ENCODE measurements at regions not wholly inside any gene's neighbourhood (a gene's known extent, or its start where the extent isn't known, plus 50 kb on each side); places are given as distances from the start of the nearest gene placed in this dataset.
"Not testable (repeated sequence)": the region's sequence is repeated elsewhere in the genome, so short reads cannot be mapped to it uniquely, and the experiment has no call there.

DNA sequence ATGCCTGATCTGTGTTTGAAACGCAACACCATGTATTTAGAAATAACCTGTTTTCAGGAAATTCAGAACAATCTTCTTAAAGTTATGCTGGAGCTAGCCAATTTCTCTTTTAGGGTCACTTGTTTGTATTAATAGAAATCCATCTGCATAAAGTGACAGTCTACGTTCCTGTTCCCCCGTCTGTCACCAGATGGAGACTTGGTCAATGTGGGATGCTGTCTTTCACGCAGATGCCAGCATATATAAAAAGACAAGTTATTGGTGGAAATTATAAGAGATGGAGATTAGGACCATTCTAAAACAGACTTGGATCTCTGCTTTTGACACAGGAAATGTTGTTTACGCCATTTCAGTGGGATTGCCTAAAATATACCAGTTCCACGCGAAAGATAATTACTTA is 162.5 kb upstream of the STMND1 start:
- DNase-seq (ENCODE audit: low read depth) = no peak
- TF ChIP-seq, protein P1, sequence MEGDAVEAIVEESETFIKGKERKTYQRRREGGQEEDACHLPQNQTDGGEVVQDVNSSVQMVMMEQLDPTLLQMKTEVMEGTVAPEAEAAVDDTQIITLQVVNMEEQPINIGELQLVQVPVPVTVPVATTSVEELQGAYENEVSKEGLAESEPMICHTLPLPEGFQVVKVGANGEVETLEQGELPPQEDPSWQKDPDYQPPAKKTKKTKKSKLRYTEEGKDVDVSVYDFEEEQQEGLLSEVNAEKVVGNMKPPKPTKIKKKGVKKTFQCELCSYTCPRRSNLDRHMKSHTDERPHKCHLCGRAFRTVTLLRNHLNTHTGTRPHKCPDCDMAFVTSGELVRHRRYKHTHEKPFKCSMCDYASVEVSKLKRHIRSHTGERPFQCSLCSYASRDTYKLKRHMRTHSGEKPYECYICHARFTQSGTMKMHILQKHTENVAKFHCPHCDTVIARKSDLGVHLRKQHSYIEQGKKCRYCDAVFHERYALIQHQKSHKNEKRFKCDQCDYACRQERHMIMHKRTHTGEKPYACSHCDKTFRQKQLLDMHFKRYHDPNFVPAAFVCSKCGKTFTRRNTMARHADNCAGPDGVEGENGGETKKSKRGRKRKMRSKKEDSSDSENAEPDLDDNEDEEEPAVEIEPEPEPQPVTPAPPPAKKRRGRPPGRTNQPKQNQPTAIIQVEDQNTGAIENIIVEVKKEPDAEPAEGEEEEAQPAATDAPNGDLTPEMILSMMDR (IDR thresholded peaks at IDR 0.05; ENCODE audit: insufficient read depth, low read depth, low read length, missing control alignments) = no peak

DNA sequence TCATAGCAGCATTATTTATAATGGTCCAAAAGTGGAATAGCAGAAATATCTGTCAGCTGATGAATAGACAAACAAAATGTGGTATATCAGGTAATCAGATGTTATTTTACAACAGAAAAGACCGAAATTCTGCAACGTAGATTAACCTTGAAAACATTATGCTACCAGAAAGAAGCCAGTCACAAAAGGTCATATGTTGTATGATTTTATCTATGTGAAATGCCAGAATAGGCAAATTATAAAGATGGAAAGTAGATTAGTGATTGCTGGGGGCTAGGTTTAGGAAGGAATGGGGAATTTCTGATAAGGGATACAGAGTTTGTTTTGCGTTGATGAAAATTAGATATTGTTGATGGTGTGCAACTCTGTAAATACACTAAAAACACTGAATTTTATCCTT is 165.0 kb upstream of the STMND1 start:
- no peak overlapping the region for H3K4me3 ChIP-seq (ENCODE audit: low read length)
- TF ChIP-seq, protein P1 (IDR thresholded peaks at IDR 0.05; ENCODE audit: insufficient read depth, low read depth, low read length, missing control alignments) = no peak
- no peak for DNase-seq (ENCODE audit: low read depth)

More for the DNA sequence above, 162.5 kb upstream of the STMND1 start:
- no peak overlapping the region for H3K4me3 ChIP-seq (ENCODE audit: low read length)

DNA sequence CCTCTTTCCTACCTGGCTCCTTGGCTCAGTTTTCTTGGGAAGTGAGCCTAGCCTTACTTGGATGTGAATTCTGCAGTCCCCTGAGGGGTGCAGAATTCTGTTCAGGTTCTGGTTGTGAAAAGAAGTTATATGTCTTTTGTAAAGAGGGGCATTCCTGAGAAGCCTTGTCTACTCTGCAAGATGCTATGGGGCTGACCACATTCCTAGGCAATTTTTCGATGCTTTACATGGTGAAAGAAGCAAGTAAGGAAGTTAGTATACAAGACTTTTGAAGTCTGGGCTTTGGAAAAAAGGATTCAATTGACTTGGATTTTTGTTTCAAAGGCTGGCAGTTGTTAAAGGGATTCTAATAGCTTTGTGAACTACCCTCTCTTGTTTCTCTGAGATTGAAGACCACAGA is 167.9 kb upstream of the STMND1 start:
- TF ChIP-seq, protein P1 (IDR thresholded peaks at IDR 0.05; ENCODE audit: insufficient read depth, low read depth, low read length, missing control alignments) = no peak
- no peak for DNase-seq (ENCODE audit: low read depth)
- H3K4me3 ChIP-seq (ENCODE audit: low read length) = no peak overlapping the region

DNA sequence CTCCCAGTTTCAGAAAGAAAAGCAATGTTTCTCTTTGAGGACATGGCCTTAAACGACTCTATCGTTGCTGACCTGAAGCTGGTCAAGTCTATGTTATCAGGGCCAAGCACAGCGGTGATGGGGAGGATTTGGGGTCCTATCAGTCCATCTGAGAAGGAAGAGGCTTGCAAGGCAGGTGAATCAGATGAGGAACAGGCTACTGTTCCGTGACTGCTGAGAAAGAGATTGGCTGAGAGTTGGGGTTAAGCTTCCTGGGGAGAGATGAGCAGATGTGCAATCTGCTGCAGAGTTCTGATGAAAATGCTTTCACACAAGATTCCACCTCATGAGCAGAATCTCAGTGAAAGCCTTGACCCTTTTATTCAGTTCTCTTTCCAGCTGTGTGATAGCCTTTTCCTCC is 168.3 kb upstream of the STMND1 start:
- no peak overlapping the region for H3K4me3 ChIP-seq (ENCODE audit: low read length)
- no peak for DNase-seq (ENCODE audit: low read depth)
- TF ChIP-seq, protein P1 (IDR thresholded peaks at IDR 0.05; ENCODE audit: insufficient read depth, low read depth, low read length, missing control alignments) = no peak

DNA sequence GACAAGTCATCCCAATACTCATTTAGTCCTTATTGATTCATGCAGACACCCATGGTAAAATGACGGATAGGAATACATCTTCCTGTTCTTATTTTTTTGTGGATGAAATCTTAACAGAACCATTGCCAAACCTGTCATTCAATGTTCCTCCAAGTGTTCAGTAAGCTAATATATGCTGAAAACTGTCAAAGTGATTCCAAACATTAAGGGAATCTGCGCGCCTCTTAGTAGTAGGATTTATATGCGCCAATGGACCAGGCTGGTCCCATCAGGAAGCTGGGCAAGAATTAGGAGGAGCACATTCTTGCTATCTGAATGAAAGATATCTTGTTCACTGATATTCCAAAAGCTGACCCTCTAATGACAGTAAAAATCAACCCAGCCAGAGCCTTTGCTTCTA is 168.9 kb upstream of the STMND1 start:
- H3K4me3 ChIP-seq (ENCODE audit: low read length) = no peak overlapping the region
- no peak for DNase-seq (ENCODE audit: low read depth)
- TF ChIP-seq, protein P1 (IDR thresholded peaks at IDR 0.05; ENCODE audit: insufficient read depth, low read depth, low read length, missing control alignments) = no peak

DNA sequence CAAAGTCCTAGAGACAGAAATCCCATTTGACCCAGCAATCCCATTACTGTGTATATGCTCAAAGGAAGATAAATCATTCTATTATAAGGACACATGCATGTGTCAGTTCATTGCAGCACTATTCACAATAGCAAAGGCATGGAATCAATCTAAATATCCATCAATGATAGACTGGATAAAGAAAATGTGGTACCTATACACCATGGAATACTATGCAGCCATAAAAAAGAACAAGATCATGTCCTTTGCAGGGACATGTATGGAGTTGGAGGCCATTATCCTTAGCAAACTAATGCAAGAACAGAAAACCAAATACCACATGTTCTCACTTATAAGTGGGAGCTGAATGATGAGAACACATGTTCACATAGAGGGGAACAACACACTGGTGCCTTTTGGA is 169.8 kb upstream of the ATXN1 start:
- DNase-seq (ENCODE audit: low read depth) = not testable (repeated sequence)

DNA sequence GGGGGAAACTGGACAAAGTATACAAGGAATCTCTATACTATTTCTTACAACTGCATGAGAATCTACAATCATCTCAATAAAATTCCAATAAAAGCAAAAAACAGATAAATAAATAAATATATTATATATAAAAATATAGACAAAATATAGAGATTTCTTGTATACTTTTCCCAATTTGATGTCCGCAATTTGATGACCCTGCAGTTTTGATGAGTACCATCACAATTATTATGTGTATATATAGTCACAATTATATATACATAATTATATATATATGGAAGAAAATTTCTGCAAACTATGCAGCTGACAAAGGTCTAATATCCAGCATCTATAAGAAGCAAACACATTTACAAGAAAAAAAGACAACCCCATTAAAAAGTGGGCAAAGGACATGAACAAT is 169.2 kb upstream of the ATXN1 start:
- TF ChIP-seq, protein P1 (IDR thresholded peaks at IDR 0.05; ENCODE audit: insufficient read depth, low read depth, low read length, missing control alignments) = no peak
- DNase-seq (ENCODE audit: low read depth) = no peak
- no peak overlapping the region for H3K4me3 ChIP-seq (ENCODE audit: low read length)

More for the DNA sequence above, 169.8 kb upstream of the ATXN1 start:
- not testable (repeated sequence) for H3K4me3 ChIP-seq (ENCODE audit: low read length)

DNA sequence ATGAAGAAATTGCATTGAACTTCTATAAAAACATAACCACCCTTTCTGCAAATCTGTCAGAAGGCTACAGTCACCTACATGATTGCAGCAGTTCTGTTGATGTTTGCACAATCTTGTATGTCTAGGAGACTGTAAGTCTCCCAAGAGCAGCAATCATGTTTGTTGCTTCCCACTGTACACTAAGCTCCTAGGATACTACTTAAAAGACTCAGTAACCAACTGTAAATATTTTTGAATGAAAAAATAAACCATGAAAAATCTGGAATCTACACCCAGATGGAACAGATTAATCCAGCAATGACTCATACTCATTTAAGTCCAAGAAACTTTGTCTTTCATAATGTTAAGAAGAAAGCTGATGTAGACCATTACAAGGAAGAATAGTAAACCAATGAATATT is 168.5 kb upstream of the ATXN1 start:
- peak; percentile 49 for DNase-seq (ENCODE audit: low read depth)
- H3K4me3 ChIP-seq (ENCODE audit: low read length) = no peak overlapping the region
- TF ChIP-seq, protein P1 (IDR thresholded peaks at IDR 0.05; ENCODE audit: insufficient read depth, low read depth, low read length, missing control alignments) = no peak

Data from epithelial cell of esophagus (primary cell).